ENCODE measurements at regions not wholly inside any gene's neighbourhood (a gene's known extent, or its start where the extent isn't known, plus 50 kb on each side); places are given as distances from the start of the nearest gene placed in this dataset.

GRCh38 chr5:129163810-129164378, 69.3 kb downstream of the ISOC1 start:
- TF ChIP-seq SIN3A (IDR thresholded peaks at IDR 0.05; ENCODE audit: borderline replicate concordance, insufficient read depth, low read length) (no peak), REST (IDR thresholded peaks at IDR 0.05; ENCODE audit: insufficient read depth in 1 of 2, low read depth in 2 of 2, low read length in 2 of 2) (no peak), FOXP2 (optimal IDR thresholded peaks at IDR 0.05; ENCODE audit: borderline replicate concordance, extremely low read depth, extremely low read length, insufficient read depth) (no peak), TAF1 (IDR thresholded peaks at IDR 0.05; ENCODE audit: borderline replicate concordance, insufficient read depth, low read length) (no peak), POLR2AphosphoS5 (IDR thresholded peaks at IDR 0.05; ENCODE audit: low read depth, low read length) (no peak)

- TF ChIP-seq FOXP2 (optimal IDR thresholded peaks at IDR 0.05; ENCODE audit: borderline replicate concordance, extremely low read depth, extremely low read length, insufficient read depth) (no peak), TAF1 (IDR thresholded peaks at IDR 0.05; ENCODE audit: borderline replicate concordance, insufficient read depth, low read length) (no peak), SIN3A (IDR thresholded peaks at IDR 0.05; ENCODE audit: borderline replicate concordance, insufficient read depth, low read length) (no peak), REST (IDR thresholded peaks at IDR 0.05; ENCODE audit: insufficient read depth in 1 of 2, low read depth in 2 of 2, low read length in 2 of 2) (no peak), POLR2AphosphoS5 (IDR thresholded peaks at IDR 0.05; ENCODE audit: low read depth, low read length) (no peak)
These were observed 75.5 kb downstream of the ISOC1 start for GRCh38 chr5:129170050-129170449.

GRCh38 chr5:129171194-129171944, 76.8 kb downstream of the ISOC1 start:
- TF ChIP-seq POLR2AphosphoS5 (IDR thresholded peaks at IDR 0.05; ENCODE audit: low read depth, low read length) (no peak), FOXP2 (optimal IDR thresholded peaks at IDR 0.05; ENCODE audit: borderline replicate concordance, extremely low read depth, extremely low read length, insufficient read depth) (no peak), TAF1 (IDR thresholded peaks at IDR 0.05; ENCODE audit: borderline replicate concordance, insufficient read depth, low read length) (no peak), REST (IDR thresholded peaks at IDR 0.05; ENCODE audit: insufficient read depth in 1 of 2, low read depth in 2 of 2, low read length in 2 of 2) (no peak), SIN3A (IDR thresholded peaks at IDR 0.05; ENCODE audit: borderline replicate concordance, insufficient read depth, low read length) (no peak)

- no peak for TF ChIP-seq FOXP2 (optimal IDR thresholded peaks at IDR 0.05; ENCODE audit: borderline replicate concordance, extremely low read depth, extremely low read length, insufficient read depth)
- no peak for TF ChIP-seq REST (IDR thresholded peaks at IDR 0.05; ENCODE audit: insufficient read depth in 1 of 2, low read depth in 2 of 2, low read length in 2 of 2)
- TF ChIP-seq TAF1 (IDR thresholded peaks at IDR 0.05; ENCODE audit: borderline replicate concordance, insufficient read depth, low read length), result no peak
These were observed 78.0 kb downstream of the ISOC1 start for GRCh38 chr5:129172580-129172979.
